Keratinocyte (primary cell): ENCODE measurements at regions not wholly inside any gene's neighbourhood (a gene's known extent, or its start where the extent isn't known, plus 50 kb on each side); places are given as distances from the start of the nearest gene placed in this dataset.

ENCODE experiments used
- DNase-seq: peaks from one replicate; pipeline ENCODE4 v3.0.0-alpha.2; 2011; ENCODE audit warnings: low read depth, missing footprints, low spot score
- FAIRE-seq: peaks from 2 replicates; lab custom pipeline; 2011; peaks lifted over from hg19 to GRCh38; lab: Jason Lieb, UNC
- H2AFZ ChIP-seq: 2 replicates; pipeline ENCODE4 v1.6.0; 2012; ENCODE audit warnings: low read length, control low read depth, inconsistent platforms; ENCODE audit not compliant: control insufficient read depth
- H3K27ac ChIP-seq: 2 replicates; pipeline ENCODE4 v1.5.1; 2011; ENCODE audit warnings: low read length; ENCODE audit not compliant: control insufficient read depth, insufficient read depth
- H3K27me3 ChIP-seq: 3 replicates; pipeline ENCODE4 v1.6.0; 2011; ENCODE audit warnings: low read length; ENCODE audit not compliant: control insufficient read depth, insufficient read depth; ENCODE audit errors: extremely low read depth
- H3K36me3 ChIP-seq, 2 experiments: 2 replicates in 1 of 2; 3 replicates in 1 of 2; pipeline ENCODE4 v1.5.1; 2011; ENCODE audit warnings: low read length in 2 of 2, mild to moderate bottlenecking in 1 of 2; ENCODE audit not compliant: control insufficient read depth in 2 of 2, insufficient read depth in 2 of 2; ENCODE audit errors: extremely low read depth in 1 of 2
- H3K4me1 ChIP-seq: 3 replicates; pipeline ENCODE4 v1.5.1; 2011; ENCODE audit warnings: low read length; ENCODE audit not compliant: control insufficient read depth, insufficient read depth; ENCODE audit errors: extremely low read depth
- H3K4me2 ChIP-seq: 3 replicates; pipeline ENCODE4 v1.6.0; 2011; ENCODE audit warnings: low read depth, low read length; ENCODE audit not compliant: control insufficient read depth, insufficient read depth; ENCODE audit errors: extremely low read depth
- H3K4me3 ChIP-seq, 3 experiments: fragments of 200-600 bp in 1 of 3; sonication (generic) in 1 of 3; 2 replicates in 2 of 3; 3 replicates in 1 of 3; pipeline ENCODE4 v1.5.1; 2011 to 2016; ENCODE audit warnings: low read length in 3 of 3, mild to moderate bottlenecking in 3 of 3, control low read depth in 2 of 3, inconsistent platforms in 1 of 3, low read depth in 1 of 3, mixed read lengths in 1 of 3, mixed run types in 1 of 3, moderate library complexity in 1 of 3; ENCODE audit not compliant: control insufficient read depth in 2 of 3, insufficient read depth in 2 of 3; ENCODE audit errors: extremely low read depth in 1 of 3
- H3K79me2 ChIP-seq: 2 replicates; pipeline ENCODE4 v1.6.0; 2012; ENCODE audit warnings: low read length; ENCODE audit not compliant: control insufficient read depth, insufficient read depth
- H3K9ac ChIP-seq: 3 replicates; pipeline ENCODE4 v1.6.0; 2011; ENCODE audit warnings: low read length; ENCODE audit not compliant: control insufficient read depth, insufficient read depth; ENCODE audit errors: extremely low read depth
- H3K9me1 ChIP-seq: 3 replicates; pipeline ENCODE4 v1.6.0; 2011; ENCODE audit warnings: low read length; ENCODE audit not compliant: control insufficient read depth, insufficient read depth; ENCODE audit errors: extremely low read depth
- H3K9me3 ChIP-seq: 2 replicates; pipeline ENCODE4 v1.5.1; 2012; ENCODE audit warnings: low read depth, low read length; ENCODE audit not compliant: control insufficient read depth
- H4K20me1 ChIP-seq: 3 replicates; pipeline ENCODE4 v1.6.0; 2011; ENCODE audit warnings: low read length; ENCODE audit not compliant: control insufficient read depth, insufficient read depth; ENCODE audit errors: extremely low read depth
- CTCF ChIP-seq, 3 experiments: IDR thresholded peaks in 1 of 3; conservative IDR thresholded peaks in 1 of 3; optimal IDR thresholded peaks in 1 of 3; 2 replicates in 2 of 3; 3 replicates in 1 of 3; pipeline versions ENCODE3 to v1.5.1; 2011; ENCODE audit warnings: low read length in 3 of 3, mild to moderate bottlenecking in 3 of 3, moderate library complexity in 2 of 3, control low read depth in 1 of 3, inconsistent platforms in 1 of 3; ENCODE audit not compliant: insufficient read depth in 2 of 3; ENCODE audit errors: extremely low read depth in 1 of 3
- EZH2 ChIP-seq: IDR thresholded peaks from one replicate; pipeline ENCODE4 v1.6.1; 2012; ENCODE audit warnings: inconsistent platforms, mild to moderate bottlenecking, low read length, moderate library complexity
- dilution Hi-C: fragments of 300-500 bp; cut with MboI; formaldehyde crosslinking; loops from one replicate; pipeline ENCODE4 v1.7.0; 2020; ENCODE audit warnings: low sequenced_read_pairs; ENCODE audit not compliant: extremely low pct_ligation_motif_present

GRCh38 chr4:122212880-122213279, 60.7 kb downstream of the BLTP1 start:
- H3K27me3 ChIP-seq = no peaks in the 10 kb centered on the region
- TF ChIP-seq CTCF (optimal IDR thresholded peaks at IDR 0.05 in 1 of 3, IDR thresholded peaks at IDR 0.05 in 1 of 3, conservative IDR thresholded peaks at IDR 0.05 in 1 of 3; ENCODE audit: extremely low read depth in 1 of 3, insufficient read depth in 2 of 3, low read length in 3 of 3) (no peak), EZH2 (no peak)
- no peak for DNase-seq
- no peaks in the 10 kb centered on the region for H3K9me1 ChIP-seq
- H3K4me3 ChIP-seq = no peak overlapping the region
- no peak for FAIRE-seq
- no peaks in the 10 kb centered on the region for H3K36me3 ChIP-seq
- no peak overlapping the region for H3K27ac ChIP-seq
- H3K79me2 ChIP-seq = no peaks in the 10 kb centered on the region
- no peaks in the 10 kb centered on the region for H3K9me3 ChIP-seq
- dilution Hi-C loops = no loop called here
- no peaks in the 10 kb centered on the region for H4K20me1 ChIP-seq
- H3K4me2 ChIP-seq = no peak overlapping the region
- H3K4me1 ChIP-seq = no peaks in the 10 kb centered on the region
- H2AFZ ChIP-seq = no peak overlapping the region
- H3K9ac ChIP-seq = no peak overlapping the region

- H3K9me1 ChIP-seq = no peaks in the 10 kb centered on the region
- no peak overlapping the region for H3K4me2 ChIP-seq
- dilution Hi-C loops = no loop called here
- H3K9me3 ChIP-seq = no peaks in the 10 kb centered on the region
- DNase-seq (no peak), FAIRE-seq (no peak)
- no peak for TF ChIP-seq EZH2
- peak in 1 of 3 experiments; percentile 21 for TF ChIP-seq CTCF (optimal IDR thresholded peaks at IDR 0.05 in 1 of 3, IDR thresholded peaks at IDR 0.05 in 1 of 3, conservative IDR thresholded peaks at IDR 0.05 in 1 of 3; ENCODE audit: extremely low read depth in 1 of 3, insufficient read depth in 2 of 3, low read length in 3 of 3)
- no peak overlapping the region for H3K27ac ChIP-seq
- no peaks in the 10 kb centered on the region for H3K4me1 ChIP-seq
- H3K9ac ChIP-seq = no peak overlapping the region
- H3K4me3 ChIP-seq = no peak overlapping the region
- no peak overlapping the region for H2AFZ ChIP-seq
- H3K27me3 ChIP-seq = no peaks in the 10 kb centered on the region
- H3K79me2 ChIP-seq = no peaks in the 10 kb centered on the region
- no peaks in the 10 kb centered on the region for H4K20me1 ChIP-seq
- peaks cover 7 to 9% of the 10 kb centered on the region in 2 experiments for H3K36me3 ChIP-seq
These were observed 66.6 kb downstream of the BLTP1 start for GRCh38 chr4:122218762-122219161.
